Progenitor cell of endocrine pancreas (in vitro differentiated cells): ENCODE measurements at regions not wholly inside any gene's neighbourhood (a gene's known extent, or its start where the extent isn't known, plus 50 kb on each side); places are given as distances from the start of the nearest gene placed in this dataset.

Experiments used
- DNase-seq: peaks from one replicate; pipeline ENCODE4 v3.0.0; 2021; ENCODE audit warnings: low spot score; ENCODE audit not compliant: unreplicated experiment
- H3K27ac Mint-ChIP-seq: 2 replicates; pipeline ENCODE4 v1.8.0; 2021; ENCODE audit warnings: mild to moderate bottlenecking, moderate library complexity, mixed read lengths
- H3K27me3 Mint-ChIP-seq: 2 replicates; pipeline ENCODE4 v1.8.0; 2021; ENCODE audit warnings: mixed read lengths
- H3K36me3 Mint-ChIP-seq: 2 replicates; pipeline ENCODE4 v1.8.0; 2022; ENCODE audit warnings: mixed read lengths; ENCODE audit not compliant: insufficient read depth
- H3K4me1 Mint-ChIP-seq: 2 replicates; pipeline ENCODE4 v1.8.0; 2021; ENCODE audit warnings: low read depth, mixed read lengths
- H3K4me3 Mint-ChIP-seq: 2 replicates; pipeline ENCODE4 v1.8.0; 2021; ENCODE audit warnings: low read depth, mild to moderate bottlenecking, moderate library complexity, mixed read lengths
- H3K9me3 Mint-ChIP-seq: 2 replicates; pipeline ENCODE4 v1.8.0; 2021; ENCODE audit warnings: low read depth, mixed read lengths
- CTCF ChIP-seq: fragments of 200-600 bp; sonication (generic); IDR thresholded peaks from one replicate; pipeline ENCODE4 v1.5.0; 2021; ENCODE audit warnings: antibody characterized with exemption, mild to moderate bottlenecking; ENCODE audit not compliant: unreplicated experiment

GRCh38 chr2:126343136-126343535 lies 312.8 kb upstream of the GYPC start:
- peaks cover 9% of the 10 kb centered on the region for H3K9me3 Mint-ChIP-seq
- no peak for DNase-seq
- no peak overlapping the region for H3K27ac Mint-ChIP-seq
- H3K4me3 Mint-ChIP-seq, result no peak overlapping the region
- no peaks in the 10 kb centered on the region for H3K27me3 Mint-ChIP-seq
- H3K4me1 Mint-ChIP-seq, result peaks cover 4% of the 10 kb centered on the region
- peaks cover 2% of the 10 kb centered on the region for H3K36me3 Mint-ChIP-seq
- no peak for TF ChIP-seq CTCF

- Mint-ChIP-seq H3K9me3 (no peaks in the 10 kb centered on the region), H3K27me3 (no peaks in the 10 kb centered on the region), H3K4me3 (no peak overlapping the region), H3K36me3 (no peaks in the 10 kb centered on the region), H3K4me1 (peaks cover 4% of the 10 kb centered on the region), H3K27ac (no peak overlapping the region)
- DNase-seq, result no peak
- no peak for TF ChIP-seq CTCF
These were observed 311.5 kb upstream of the GYPC start for GRCh38 chr2:126344493-126344892.

- no peak for DNase-seq
- no peaks in the 10 kb centered on the region for H3K27me3 Mint-ChIP-seq
- no peaks in the 10 kb centered on the region for H3K36me3 Mint-ChIP-seq
- peaks cover 6% of the 10 kb centered on the region for H3K9me3 Mint-ChIP-seq
- H3K4me3 Mint-ChIP-seq, result no peak overlapping the region
- peaks cover 4% of the 10 kb centered on the region for H3K4me1 Mint-ChIP-seq
- TF ChIP-seq CTCF, result no peak
- no peak overlapping the region for H3K27ac Mint-ChIP-seq
These were observed 310.3 kb upstream of the GYPC start for GRCh38 chr2:126345691-126346090.

GRCh38 chr2:126356631-126357030 lies 299.3 kb upstream of the GYPC start:
- Mint-ChIP-seq H3K36me3 (no peaks in the 10 kb centered on the region), H3K4me1 (no peaks in the 10 kb centered on the region), H3K9me3 (peaks cover 3% of the 10 kb centered on the region), H3K27me3 (peaks cover 10% of the 10 kb centered on the region), H3K27ac (no peak overlapping the region), H3K4me3 (no peak overlapping the region)
- no peak for DNase-seq
- TF ChIP-seq CTCF, result no peak

GRCh38 chr2:126358122-126358521 lies 297.8 kb upstream of the GYPC start:
- Mint-ChIP-seq H3K4me1 (no peaks in the 10 kb centered on the region), H3K27me3 (peaks cover 11% of the 10 kb centered on the region), H3K36me3 (no peaks in the 10 kb centered on the region), H3K9me3 (no peaks in the 10 kb centered on the region), H3K27ac (no peak overlapping the region), H3K4me3 (no peak overlapping the region)
- TF ChIP-seq CTCF, result no peak
- no peak for DNase-seq
